ENCODE measurements at regions not wholly inside any gene's neighbourhood (a gene's known extent, or its start where the extent isn't known, plus 50 kb on each side); places are given as distances from the start of the nearest gene placed in this dataset.

- Histone ChIP-seq H3K9me3 (ENCODE audit: control insufficient read depth, low read length) (no peaks in the 10 kb centered on the region), H3K4me3 (ENCODE audit: low read length) (no peak overlapping the region), H3K27me3 (ENCODE audit: control insufficient read depth, insufficient read depth, low read length) (no peaks in the 10 kb centered on the region), H3K36me3 (ENCODE audit: control insufficient read depth, insufficient read depth, low read length) (no peaks in the 10 kb centered on the region), H3K4me1 (ENCODE audit: control insufficient read depth, insufficient read depth, low read length) (no peaks in the 10 kb centered on the region), H3K9ac (ENCODE audit: low read length) (no peak overlapping the region)
Measured at GRCh38 chr14:22280497-22281316, 308.3 kb downstream of the DAD1 start.

DNA sequence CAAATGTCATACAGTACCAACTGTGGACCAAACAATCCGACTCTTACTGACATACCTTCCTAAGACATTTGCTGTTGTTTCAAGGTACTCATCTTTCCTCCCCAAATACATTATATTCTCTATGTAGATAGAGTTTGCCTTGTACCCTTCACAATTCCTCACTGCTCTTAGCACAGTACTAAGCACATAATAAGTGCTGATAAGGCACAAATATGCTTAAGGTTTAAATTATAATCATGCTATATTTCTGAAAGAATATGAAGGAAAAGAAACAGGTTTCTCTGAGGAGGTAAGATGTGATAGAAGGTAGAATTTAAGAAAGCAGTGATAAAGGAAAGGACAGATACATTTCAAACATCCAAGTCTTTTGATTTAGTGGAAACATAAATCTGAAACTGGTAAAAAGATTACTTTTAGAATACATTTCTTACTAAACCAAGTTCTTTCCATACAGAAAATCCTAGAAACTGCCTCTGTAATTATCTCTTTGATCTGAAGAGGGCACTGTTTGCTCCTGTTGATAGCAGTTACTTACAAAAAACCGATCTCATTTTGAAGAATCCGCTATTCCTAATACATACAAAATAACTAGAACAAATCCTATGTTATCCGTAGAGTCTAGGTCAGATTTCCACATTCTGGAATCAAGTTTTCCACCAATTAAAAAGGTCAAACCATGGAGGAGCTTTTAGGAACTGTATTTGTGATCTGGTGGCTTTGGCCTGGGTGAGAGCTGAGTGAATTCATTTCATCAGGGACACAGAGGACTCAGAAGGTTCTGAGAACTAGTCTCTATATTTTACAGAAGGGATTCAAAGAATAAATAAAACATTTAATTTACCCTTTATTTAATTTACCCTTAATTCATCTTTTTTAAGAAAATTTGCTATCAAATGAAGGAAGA lies 311.9 kb downstream of the DAD1 start:
- Histone ChIP-seq H3K36me3 (ENCODE audit: control insufficient read depth, insufficient read depth, low read length) (no peaks in the 10 kb centered on the region), H3K4me1 (ENCODE audit: control insufficient read depth, insufficient read depth, low read length) (no peaks in the 10 kb centered on the region), H3K4me3 (ENCODE audit: low read length) (no peak overlapping the region), H3K27me3 (ENCODE audit: control insufficient read depth, insufficient read depth, low read length) (no peaks in the 10 kb centered on the region), H3K9me3 (ENCODE audit: control insufficient read depth, low read length) (no peaks in the 10 kb centered on the region), H3K9ac (ENCODE audit: low read length) (no peak overlapping the region)

DNA sequence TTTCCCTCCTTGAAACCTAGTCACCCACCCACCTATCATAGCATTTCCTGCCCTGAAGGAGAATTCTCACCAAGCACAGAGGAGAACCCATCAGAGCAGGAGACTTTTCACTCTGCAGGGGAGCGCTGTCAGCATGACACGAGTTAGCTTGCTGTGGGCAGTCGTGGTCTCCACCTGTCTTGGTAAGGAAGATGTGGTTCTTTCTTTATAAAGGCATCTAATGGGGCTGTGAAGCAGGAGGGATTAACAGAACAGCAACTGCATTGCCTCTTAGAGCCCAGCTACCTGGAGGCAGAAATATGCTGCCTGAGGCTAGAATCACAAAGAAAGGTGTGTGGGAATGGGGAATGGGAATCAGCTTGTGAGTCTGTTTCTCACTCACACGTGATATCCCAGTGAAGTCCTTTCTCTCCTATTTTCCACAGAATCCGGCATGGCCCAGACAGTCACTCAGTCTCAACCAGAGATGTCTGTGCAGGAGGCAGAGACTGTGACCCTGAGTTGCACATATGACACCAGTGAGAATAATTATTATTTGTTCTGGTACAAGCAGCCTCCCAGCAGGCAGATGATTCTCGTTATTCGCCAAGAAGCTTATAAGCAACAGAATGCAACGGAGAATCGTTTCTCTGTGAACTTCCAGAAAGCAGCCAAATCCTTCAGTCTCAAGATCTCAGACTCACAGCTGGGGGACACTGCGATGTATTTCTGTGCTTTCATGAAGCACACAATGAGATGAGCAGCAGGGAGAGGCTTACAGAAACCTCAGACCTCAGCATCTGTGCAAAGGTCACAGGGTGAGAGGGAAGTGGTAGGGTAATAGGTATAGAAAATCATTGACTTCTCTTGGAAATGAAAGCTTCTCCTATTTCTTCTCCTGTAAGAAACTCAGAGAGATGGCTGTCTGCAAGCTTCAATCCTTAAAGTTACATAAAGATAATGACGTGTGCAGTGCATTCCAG lies 316.9 kb downstream of the DAD1 start:
- H3K27me3 ChIP-seq (ENCODE audit: control insufficient read depth, insufficient read depth, low read length) = no peaks in the 10 kb centered on the region
- no peaks in the 10 kb centered on the region for H3K36me3 ChIP-seq (ENCODE audit: control insufficient read depth, insufficient read depth, low read length)
- no peak overlapping the region for H3K4me3 ChIP-seq (ENCODE audit: low read length)
- no peaks in the 10 kb centered on the region for H3K9me3 ChIP-seq (ENCODE audit: control insufficient read depth, low read length)
- no peak overlapping the region for H3K9ac ChIP-seq (ENCODE audit: low read length)
- no peaks in the 10 kb centered on the region for H3K4me1 ChIP-seq (ENCODE audit: control insufficient read depth, insufficient read depth, low read length)

- Histone ChIP-seq H3K4me3 (ENCODE audit: low read length) (no peak overlapping the region), H3K36me3 (ENCODE audit: control insufficient read depth, insufficient read depth, low read length) (no peaks in the 10 kb centered on the region), H3K9ac (ENCODE audit: low read length) (no peak overlapping the region), H3K9me3 (ENCODE audit: control insufficient read depth, low read length) (no peaks in the 10 kb centered on the region), H3K27me3 (ENCODE audit: control insufficient read depth, insufficient read depth, low read length) (no peaks in the 10 kb centered on the region), H3K4me1 (ENCODE audit: control insufficient read depth, insufficient read depth, low read length) (no peaks in the 10 kb centered on the region)
Measured at GRCh38 chr14:22268875-22269274, 320.1 kb downstream of the DAD1 start.

DNA sequence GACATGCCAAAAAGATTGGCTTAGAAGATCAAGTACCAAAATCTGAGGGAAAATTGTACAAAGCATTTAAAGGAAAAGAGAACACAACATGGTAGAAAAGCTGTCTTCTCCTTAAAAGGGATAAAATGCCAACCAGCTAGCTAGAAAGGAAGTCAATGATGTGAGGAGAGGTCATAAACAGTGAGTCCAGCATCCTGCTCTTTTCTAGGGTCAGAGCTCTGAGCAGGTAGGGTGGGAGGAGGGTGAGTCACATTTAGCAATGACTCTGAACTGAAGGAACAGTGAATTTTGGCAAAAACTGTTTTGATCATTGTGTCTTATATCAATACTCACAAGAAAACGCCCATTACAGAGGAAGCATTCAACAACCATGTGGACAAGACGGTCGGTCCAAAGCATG lies 322.3 kb downstream of the DAD1 start:
- Histone ChIP-seq H3K27me3 (ENCODE audit: control insufficient read depth, insufficient read depth, low read length) (no peaks in the 10 kb centered on the region), H3K36me3 (ENCODE audit: control insufficient read depth, insufficient read depth, low read length) (no peaks in the 10 kb centered on the region), H3K4me1 (ENCODE audit: control insufficient read depth, insufficient read depth, low read length) (no peaks in the 10 kb centered on the region), H3K4me3 (ENCODE audit: low read length) (no peak overlapping the region), H3K9me3 (ENCODE audit: control insufficient read depth, low read length) (no peaks in the 10 kb centered on the region), H3K9ac (ENCODE audit: low read length) (no peak overlapping the region)

GRCh38 chr14:22266142-22266442 lies 322.9 kb downstream of the DAD1 start:
- no peak overlapping the region for H3K4me3 ChIP-seq (ENCODE audit: low read length)
- no peaks in the 10 kb centered on the region for H3K27me3 ChIP-seq (ENCODE audit: control insufficient read depth, insufficient read depth, low read length)
- no peaks in the 10 kb centered on the region for H3K36me3 ChIP-seq (ENCODE audit: control insufficient read depth, insufficient read depth, low read length)
- no peak overlapping the region for H3K9ac ChIP-seq (ENCODE audit: low read length)
- no peaks in the 10 kb centered on the region for H3K9me3 ChIP-seq (ENCODE audit: control insufficient read depth, low read length)
- no peaks in the 10 kb centered on the region for H3K4me1 ChIP-seq (ENCODE audit: control insufficient read depth, insufficient read depth, low read length)

DNA sequence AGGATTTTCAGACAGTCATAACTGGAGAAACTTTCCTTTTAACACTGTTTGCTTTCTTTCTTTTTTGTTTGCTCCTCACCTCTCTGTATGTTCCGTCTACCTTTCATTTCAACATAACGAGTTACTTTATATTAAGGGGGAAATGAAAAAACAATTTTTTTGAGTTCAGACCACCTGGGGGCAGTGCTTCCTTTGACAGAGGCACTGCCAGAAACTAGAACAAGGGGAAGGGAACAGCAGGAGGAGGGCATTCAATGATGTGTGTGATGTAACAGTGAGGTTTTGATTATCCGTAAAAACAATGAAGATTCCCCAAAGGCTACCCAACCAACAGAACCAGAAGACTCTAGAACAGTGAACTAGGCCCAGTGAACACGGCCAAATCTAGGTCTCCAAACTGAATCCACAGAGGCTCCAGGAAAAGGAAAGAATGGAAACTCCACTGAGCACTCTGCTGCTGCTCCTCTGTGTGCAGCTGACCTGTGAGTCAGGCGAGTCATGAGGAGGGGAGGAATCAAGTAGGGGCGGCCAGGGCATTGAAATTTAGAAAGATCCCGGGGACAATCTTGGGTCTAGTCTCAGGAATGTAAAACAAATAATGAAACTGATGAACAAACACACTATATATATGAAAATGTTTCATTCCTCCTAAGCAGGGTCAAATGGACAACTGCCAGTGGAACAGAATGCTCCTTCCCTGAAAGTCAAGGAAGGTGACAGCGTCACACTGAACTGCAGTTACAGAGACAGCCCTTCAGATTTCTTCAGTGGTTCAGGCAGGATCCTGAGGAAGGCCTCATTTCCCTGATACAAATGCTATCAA lies 323.5 kb downstream of the DAD1 start:
- Histone ChIP-seq H3K36me3 (ENCODE audit: control insufficient read depth, insufficient read depth, low read length) (no peaks in the 10 kb centered on the region), H3K4me3 (ENCODE audit: low read length) (no peak overlapping the region), H3K9ac (ENCODE audit: low read length) (no peak overlapping the region), H3K27me3 (ENCODE audit: control insufficient read depth, insufficient read depth, low read length) (no peaks in the 10 kb centered on the region), H3K9me3 (ENCODE audit: control insufficient read depth, low read length) (no peaks in the 10 kb centered on the region), H3K4me1 (ENCODE audit: control insufficient read depth, insufficient read depth, low read length) (no peaks in the 10 kb centered on the region)

DNA sequence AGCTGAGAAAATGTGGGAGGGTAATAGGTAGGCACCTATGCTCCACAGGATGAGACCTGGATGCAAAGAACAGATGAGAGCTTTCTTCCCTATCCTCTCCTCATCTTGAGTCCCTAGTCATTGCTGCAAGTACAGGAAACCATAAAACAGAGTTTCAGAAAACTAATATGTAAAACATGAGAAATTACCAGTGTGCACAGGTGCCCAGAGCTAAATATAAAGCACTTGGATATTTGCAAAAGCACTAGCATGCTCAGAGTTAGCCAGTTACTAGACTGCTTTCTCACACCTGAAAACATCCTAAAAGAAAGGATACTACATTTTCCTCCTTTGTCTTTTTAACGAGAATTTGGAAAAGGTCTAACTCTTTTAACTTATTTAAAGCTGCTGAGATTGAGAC lies 324.3 kb downstream of the DAD1 start:
- Histone ChIP-seq H3K9me3 (ENCODE audit: control insufficient read depth, low read length) (no peaks in the 10 kb centered on the region), H3K36me3 (ENCODE audit: control insufficient read depth, insufficient read depth, low read length) (no peaks in the 10 kb centered on the region), H3K9ac (ENCODE audit: low read length) (no peak overlapping the region), H3K4me3 (ENCODE audit: low read length) (no peak overlapping the region), H3K27me3 (ENCODE audit: control insufficient read depth, insufficient read depth, low read length) (no peaks in the 10 kb centered on the region), H3K4me1 (ENCODE audit: control insufficient read depth, insufficient read depth, low read length) (no peaks in the 10 kb centered on the region)

GRCh38 chr14:22263961-22264360 lies 325.1 kb downstream of the DAD1 start:
- H3K4me1 ChIP-seq (ENCODE audit: control insufficient read depth, insufficient read depth, low read length) = no peaks in the 10 kb centered on the region
- H3K36me3 ChIP-seq (ENCODE audit: control insufficient read depth, insufficient read depth, low read length) = no peaks in the 10 kb centered on the region
- H3K9me3 ChIP-seq (ENCODE audit: control insufficient read depth, low read length) = no peaks in the 10 kb centered on the region
- no peak overlapping the region for H3K4me3 ChIP-seq (ENCODE audit: low read length)
- H3K9ac ChIP-seq (ENCODE audit: low read length) = no peak overlapping the region
- H3K27me3 ChIP-seq (ENCODE audit: control insufficient read depth, insufficient read depth, low read length) = no peaks in the 10 kb centered on the region

- no peaks in the 10 kb centered on the region for H3K9me3 ChIP-seq (ENCODE audit: control insufficient read depth, low read length)
- no peaks in the 10 kb centered on the region for H3K27me3 ChIP-seq (ENCODE audit: control insufficient read depth, insufficient read depth, low read length)
- H3K9ac ChIP-seq (ENCODE audit: low read length) = no peak overlapping the region
- H3K36me3 ChIP-seq (ENCODE audit: control insufficient read depth, insufficient read depth, low read length) = no peaks in the 10 kb centered on the region
- H3K4me3 ChIP-seq (ENCODE audit: low read length) = no peak overlapping the region
- no peaks in the 10 kb centered on the region for H3K4me1 ChIP-seq (ENCODE audit: control insufficient read depth, insufficient read depth, low read length)
Measured at GRCh38 chr14:22262881-22263280, 326.1 kb downstream of the DAD1 start.

All from mucosa of stomach (tissue), 1 donor.